22Rv1 (cell line): ENCODE measurements at regions not wholly inside any gene's neighbourhood (a gene's known extent, or its start where the extent isn't known, plus 50 kb on each side); places are given as distances from the start of the nearest gene placed in this dataset.

Source experiments
- H3K27ac ChIP-seq: fragments of 450-650 bp; 2 replicates; pipeline ENCODE4 v1.5.1; 2017
- ZFX ChIP-seq: fragments of 450-650 bp; IDR thresholded peaks from 2 replicates; pipeline ENCODE4 v1.6.1; 2017; ENCODE audit warnings: antibody characterized with exemption, borderline replicate concordance
- TF ChIP-seq, protein P1 (sequence below): fragments of 450-650 bp; IDR thresholded peaks from 2 replicates; pipeline ENCODE4 v1.5.1; 2017; ENCODE audit warnings: mild to moderate bottlenecking

DNA sequence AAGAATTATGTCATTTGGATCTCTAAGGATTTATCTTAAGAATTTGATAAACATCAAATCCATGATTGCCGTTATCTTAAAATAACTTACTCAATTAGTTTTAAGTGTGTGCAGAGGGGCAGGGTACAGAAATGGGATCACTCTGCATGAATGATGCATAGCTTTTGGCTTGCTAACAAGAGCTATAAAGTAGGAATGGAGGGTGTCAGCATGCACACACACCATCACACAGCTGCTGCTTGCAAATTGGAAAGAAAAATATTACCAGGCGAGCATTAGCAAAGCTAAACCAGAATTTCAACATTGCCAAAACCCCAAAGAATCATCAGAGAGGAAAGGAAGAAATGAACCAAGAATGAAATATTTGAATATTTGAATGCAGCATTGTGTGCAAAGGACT, 580.6 kb downstream of the LMO7 start:
- no peak for TF ChIP-seq ZFX
- TF ChIP-seq, protein P1, sequence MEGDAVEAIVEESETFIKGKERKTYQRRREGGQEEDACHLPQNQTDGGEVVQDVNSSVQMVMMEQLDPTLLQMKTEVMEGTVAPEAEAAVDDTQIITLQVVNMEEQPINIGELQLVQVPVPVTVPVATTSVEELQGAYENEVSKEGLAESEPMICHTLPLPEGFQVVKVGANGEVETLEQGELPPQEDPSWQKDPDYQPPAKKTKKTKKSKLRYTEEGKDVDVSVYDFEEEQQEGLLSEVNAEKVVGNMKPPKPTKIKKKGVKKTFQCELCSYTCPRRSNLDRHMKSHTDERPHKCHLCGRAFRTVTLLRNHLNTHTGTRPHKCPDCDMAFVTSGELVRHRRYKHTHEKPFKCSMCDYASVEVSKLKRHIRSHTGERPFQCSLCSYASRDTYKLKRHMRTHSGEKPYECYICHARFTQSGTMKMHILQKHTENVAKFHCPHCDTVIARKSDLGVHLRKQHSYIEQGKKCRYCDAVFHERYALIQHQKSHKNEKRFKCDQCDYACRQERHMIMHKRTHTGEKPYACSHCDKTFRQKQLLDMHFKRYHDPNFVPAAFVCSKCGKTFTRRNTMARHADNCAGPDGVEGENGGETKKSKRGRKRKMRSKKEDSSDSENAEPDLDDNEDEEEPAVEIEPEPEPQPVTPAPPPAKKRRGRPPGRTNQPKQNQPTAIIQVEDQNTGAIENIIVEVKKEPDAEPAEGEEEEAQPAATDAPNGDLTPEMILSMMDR, result no peak

DNA sequence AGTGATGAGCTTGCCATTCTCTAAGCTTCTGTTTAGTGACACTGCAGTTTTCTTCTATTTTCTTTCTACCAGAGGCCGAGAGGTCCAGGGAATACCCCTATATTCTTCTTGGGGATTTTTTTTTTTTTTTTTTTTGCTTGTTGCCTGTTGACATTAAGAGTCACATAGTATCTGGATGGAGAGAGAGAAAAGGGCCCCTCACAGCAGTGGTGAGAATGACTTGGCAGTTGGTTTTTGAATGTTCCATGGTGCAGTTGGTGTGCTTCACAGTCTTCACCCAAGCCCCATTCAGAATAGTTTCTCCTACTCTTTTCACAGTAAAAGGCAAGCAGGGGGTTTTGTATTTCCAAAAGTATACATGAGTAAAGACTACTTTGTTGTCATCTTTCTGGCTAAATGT, 577.9 kb downstream of the LMO7 start:
- H3K27ac ChIP-seq, result no peak overlapping the region
- no peak for TF ChIP-seq ZFX
- TF ChIP-seq, protein P1, result no peak

More for the DNA sequence above, 580.6 kb downstream of the LMO7 start:
- no peak overlapping the region for H3K27ac ChIP-seq

DNA sequence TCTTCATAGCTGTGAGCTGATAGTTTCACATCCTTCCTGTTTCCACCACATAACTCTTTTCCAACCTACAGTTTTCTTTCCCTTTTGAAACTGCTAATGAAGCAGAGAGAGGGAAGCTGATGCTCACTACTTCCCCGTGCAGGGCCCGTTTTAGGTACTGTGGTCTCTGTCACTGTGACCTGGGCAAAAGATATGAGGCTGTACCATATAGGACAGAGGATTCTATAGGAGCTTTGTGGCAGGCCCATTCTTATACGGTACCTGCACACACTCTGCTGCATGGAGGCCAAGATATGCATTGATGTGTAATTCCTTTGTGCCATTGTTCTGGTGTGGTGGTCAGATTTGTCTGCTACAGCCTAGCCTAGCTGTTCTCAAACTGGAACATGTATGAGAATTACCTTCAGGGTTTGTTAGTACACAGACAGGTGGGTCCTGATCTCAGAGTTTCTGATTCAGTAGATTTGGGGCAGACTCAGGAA, 577.3 kb downstream of the LMO7 start:
- TF ChIP-seq ZFX, result no peak
- TF ChIP-seq, protein P1, result no peak
- H3K27ac ChIP-seq, result no peak overlapping the region

DNA sequence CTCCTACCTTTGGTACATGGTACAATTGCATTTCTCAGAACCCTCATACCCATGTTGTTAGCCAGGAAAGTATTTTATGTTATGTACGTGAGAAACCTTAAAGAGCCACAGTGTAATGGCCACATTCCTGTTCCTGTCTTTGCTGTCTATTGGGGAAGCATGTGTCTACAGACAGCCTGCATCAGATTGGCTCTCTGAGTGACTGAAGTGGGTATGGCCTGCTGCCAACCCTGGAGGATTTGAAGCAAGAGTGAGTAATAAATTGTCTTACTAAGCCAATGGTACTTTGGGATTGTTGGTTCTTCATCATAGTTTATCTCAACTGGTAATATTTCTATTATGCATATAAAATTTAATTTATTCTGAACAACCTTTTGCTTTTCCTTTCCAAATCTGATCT, 574.1 kb downstream of the LMO7 start:
- no peak overlapping the region for H3K27ac ChIP-seq
- no peak for TF ChIP-seq ZFX

DNA sequence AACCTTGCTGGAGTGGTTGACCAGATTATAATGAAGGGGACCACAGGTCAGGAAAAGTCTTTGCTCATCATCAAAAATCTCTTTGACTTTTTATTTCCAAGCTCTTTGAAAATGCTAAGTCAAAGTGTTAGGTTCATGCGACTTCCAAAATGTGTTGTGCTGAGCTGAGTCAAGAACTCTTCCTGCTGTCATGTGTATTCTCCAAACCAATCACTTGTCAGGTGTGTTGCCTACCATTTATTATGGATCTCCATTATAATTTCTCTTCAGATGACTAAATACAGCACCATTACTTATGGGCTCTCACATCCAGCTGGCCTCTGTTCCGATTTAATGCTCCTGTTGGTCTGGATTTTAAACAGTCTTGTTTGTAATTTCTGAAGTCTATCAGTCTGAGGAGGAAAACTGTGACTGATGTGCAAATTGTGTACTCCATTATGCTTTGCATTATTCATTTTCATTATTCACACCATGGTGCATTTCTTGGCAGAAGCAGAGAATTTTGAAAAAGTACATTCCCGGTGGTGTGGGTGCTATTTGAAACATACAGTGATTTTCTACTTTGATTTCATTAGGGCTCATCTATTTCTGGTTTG, 562.5 kb downstream of the LMO7 start:
- H3K27ac ChIP-seq, result no peak overlapping the region
- TF ChIP-seq ZFX, result no peak
- TF ChIP-seq, protein P1, result no peak

DNA sequence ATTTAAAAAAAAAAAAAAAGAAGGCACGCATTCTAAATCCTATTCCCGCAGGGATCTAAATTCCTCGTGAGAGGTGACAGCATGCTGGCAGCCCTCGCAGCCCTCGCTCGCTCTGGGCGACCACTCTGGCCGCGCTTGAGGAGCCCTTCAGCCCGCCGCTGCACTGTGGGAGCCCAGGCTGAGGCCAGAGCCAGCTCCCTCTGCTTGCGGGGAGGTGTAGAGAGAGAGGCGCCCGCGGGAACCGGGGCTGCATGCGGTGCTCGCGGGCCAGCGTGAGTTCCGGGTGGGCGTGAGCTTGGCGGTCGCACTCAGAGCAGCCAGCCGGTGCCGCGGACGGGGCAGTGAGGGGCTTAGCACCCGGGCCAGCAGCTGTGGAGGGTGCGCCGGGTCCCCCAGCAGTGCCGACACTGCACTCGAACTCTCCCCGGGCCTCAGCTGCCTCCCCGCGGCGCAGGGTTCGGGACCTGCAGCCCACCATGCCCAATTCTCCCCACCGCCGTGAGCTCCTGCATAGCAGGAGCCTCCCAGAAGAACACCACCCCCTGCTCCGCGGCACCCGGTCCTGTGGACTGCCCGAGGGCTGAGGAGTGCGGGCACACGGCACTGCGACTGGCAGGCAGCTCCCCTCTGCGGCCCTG, 553.9 kb downstream of the LMO7 start:
- TF ChIP-seq, protein P1, result no peak
- TF ChIP-seq ZFX, result no peak
- no peak overlapping the region for H3K27ac ChIP-seq

DNA sequence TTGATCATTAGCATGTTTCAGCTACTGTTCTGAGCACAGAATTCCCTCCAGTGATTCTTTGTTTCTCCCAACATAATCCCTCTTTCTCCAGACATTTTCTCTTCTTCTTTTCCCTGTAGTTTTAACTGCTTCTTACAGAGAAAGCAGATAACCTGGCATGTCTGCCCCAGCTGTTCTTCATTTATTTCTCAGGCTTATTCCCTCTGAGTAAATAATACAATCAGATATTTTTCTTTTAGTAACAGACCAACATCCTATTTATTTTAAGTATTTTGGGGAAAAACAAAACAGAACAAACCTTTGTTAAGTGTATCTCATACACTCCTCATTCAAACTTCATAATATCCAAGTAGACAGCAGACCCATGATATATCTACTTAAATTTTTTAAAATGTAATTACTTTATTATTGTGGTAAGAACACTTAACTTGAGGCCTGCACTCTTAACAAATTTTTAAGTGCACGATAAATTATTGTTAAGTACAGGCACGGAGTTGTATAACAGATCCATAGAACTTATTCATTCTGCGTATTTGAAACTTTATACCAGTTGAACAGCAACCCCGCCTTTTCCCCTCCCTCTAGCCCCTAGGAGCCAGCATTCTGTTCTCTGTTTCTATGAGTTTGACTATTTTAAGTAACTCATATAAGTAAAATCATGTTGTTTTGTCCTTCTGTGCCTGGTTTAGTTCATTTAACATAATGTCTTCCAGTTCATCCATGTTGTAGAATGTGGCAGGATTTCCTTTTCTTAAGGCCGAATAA, 540.0 kb downstream of the LMO7 start:
- TF ChIP-seq ZFX, result no peak
- H3K27ac ChIP-seq, result no peak overlapping the region

DNA sequence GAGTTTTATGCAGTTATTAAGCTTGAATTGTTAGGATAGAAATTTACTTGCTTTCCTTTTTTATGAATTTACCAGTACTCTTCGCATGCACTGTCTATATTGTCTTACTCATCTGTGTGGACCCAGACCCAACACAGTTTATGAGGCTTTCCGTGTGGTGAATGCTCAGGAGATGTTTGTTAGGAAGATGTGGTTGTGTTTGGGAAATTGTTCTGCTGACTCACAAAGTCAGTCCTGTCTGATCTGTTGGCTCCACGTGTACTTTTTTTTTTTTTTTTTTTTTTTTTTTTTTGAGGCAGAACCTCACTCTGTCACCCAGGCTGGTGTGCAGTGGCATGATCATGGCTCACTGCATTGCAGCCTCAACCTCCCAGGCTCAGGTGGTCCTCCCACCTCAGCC, 532.5 kb downstream of the LMO7 start:
- H3K27ac ChIP-seq, result no peak overlapping the region
- no peak for TF ChIP-seq ZFX
- TF ChIP-seq, protein P1, result no peak
